ENCODE measurements at regions not wholly inside any gene's neighbourhood (a gene's known extent, or its start where the extent isn't known, plus 50 kb on each side); places are given as distances from the start of the nearest gene placed in this dataset.

DNA sequence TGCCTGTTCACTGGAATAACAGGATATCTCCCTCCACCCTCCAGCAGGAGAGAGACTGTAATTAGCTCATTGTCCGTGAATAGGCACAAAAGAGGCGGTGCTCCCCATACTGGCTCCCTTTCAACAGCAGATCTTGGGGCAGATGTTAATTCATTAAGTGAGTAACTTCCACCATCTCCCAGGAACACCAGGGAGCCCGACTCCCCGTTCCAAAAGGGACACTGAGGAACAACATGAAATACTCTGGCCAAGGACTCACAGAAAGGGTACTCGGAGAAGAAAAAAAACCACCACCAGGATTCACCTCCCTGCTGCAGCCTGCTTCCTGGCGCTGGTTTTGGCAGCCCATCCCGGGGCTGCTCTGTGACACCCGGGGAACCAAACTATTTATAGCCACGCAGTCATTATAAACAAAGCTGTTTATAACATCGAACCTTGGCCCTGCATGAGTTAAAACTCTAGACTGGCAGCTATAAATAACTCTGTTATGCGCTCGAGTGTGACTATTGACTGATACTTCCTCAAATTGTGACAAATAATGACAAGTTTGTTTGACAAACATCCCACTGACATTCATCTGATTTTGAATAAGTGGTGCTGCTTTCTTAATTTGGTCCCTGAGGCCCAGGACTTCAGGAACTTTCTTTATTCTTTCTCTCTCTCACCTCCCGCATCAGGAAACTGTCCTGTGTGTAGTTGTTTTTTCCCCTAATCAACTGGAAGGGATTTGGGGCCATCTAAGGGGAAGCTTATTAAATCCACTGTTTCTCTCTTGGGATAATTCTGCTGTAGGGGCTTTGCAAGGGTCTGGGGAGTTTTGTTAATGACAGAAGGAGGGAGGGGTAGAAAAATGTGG is 521.6 kb downstream of the CD83 start:
- Histone ChIP-seq H3K27ac (ENCODE audit: insufficient read depth, low read length) (no peak overlapping the region), H3K27me3 (ENCODE audit: control insufficient read depth, insufficient read depth, low read length) (no peaks in the 10 kb centered on the region), H4K20me1 (ENCODE audit: control insufficient read depth, extremely low read depth, insufficient read depth, low read length) (no peaks in the 10 kb centered on the region), H3K4me3 (replicated peaks in 1 of 4; ENCODE audit: control extremely low read depth in 1 of 4, insufficient read depth in 1 of 4, low read depth in 3 of 4, low read length in 4 of 4) (peak overlapping the region in 3 of 4 experiments; percentile 10 to 34 (median 26)), H3K79me2 (ENCODE audit: control insufficient read depth, insufficient read depth, low read length) (no peaks in the 10 kb centered on the region), H3K36me3 (ENCODE audit: control insufficient read depth, insufficient read depth, low read length) (no peaks in the 10 kb centered on the region), H2AFZ (ENCODE audit: low read length) (peak overlapping the region; percentile 58), H3K4me1 (ENCODE audit: control insufficient read depth, extremely low read depth, insufficient read depth, low read length) (peaks cover 4% of the 10 kb centered on the region), H3K4me2 (ENCODE audit: extremely low read depth, insufficient read depth, low read length) (peak overlapping the region; percentile 79), H3K9ac (ENCODE audit: insufficient read depth, low read length) (peak overlapping the region; percentile 26), H3K9me3 (ENCODE audit: control insufficient read depth, insufficient read depth, low read depth, low read length) (no peaks in the 10 kb centered on the region)
- TF ChIP-seq, protein P1, sequence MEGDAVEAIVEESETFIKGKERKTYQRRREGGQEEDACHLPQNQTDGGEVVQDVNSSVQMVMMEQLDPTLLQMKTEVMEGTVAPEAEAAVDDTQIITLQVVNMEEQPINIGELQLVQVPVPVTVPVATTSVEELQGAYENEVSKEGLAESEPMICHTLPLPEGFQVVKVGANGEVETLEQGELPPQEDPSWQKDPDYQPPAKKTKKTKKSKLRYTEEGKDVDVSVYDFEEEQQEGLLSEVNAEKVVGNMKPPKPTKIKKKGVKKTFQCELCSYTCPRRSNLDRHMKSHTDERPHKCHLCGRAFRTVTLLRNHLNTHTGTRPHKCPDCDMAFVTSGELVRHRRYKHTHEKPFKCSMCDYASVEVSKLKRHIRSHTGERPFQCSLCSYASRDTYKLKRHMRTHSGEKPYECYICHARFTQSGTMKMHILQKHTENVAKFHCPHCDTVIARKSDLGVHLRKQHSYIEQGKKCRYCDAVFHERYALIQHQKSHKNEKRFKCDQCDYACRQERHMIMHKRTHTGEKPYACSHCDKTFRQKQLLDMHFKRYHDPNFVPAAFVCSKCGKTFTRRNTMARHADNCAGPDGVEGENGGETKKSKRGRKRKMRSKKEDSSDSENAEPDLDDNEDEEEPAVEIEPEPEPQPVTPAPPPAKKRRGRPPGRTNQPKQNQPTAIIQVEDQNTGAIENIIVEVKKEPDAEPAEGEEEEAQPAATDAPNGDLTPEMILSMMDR (conservative IDR thresholded peaks at IDR 0.05 in 1 of 2, IDR thresholded peaks at IDR 0.05 in 1 of 2; ENCODE audit: low read depth in 1 of 2, low read length in 2 of 2): peak; percentile 12 to 13
- TF ChIP-seq EZH2 (IDR thresholded peaks at IDR 0.05; ENCODE audit: low read length, missing control alignments): no peak
- peak; percentile 57 to 65 for DNase-seq (ENCODE audit: low read depth in 2 of 2)

- no peak overlapping the region for H3K4me2 ChIP-seq (ENCODE audit: extremely low read depth, insufficient read depth, low read length)
- no peak for DNase-seq (ENCODE audit: low read depth in 2 of 2)
- no peak overlapping the region for H3K9ac ChIP-seq (ENCODE audit: insufficient read depth, low read length)
- no peak overlapping the region for H3K4me3 ChIP-seq (replicated peaks in 1 of 4; ENCODE audit: control extremely low read depth in 1 of 4, insufficient read depth in 1 of 4, low read depth in 3 of 4, low read length in 4 of 4)
- no peaks in the 10 kb centered on the region for H3K27me3 ChIP-seq (ENCODE audit: control insufficient read depth, insufficient read depth, low read length)
- H3K9me3 ChIP-seq (ENCODE audit: control insufficient read depth, insufficient read depth, low read depth, low read length): no peaks in the 10 kb centered on the region
- no peak overlapping the region for H3K27ac ChIP-seq (ENCODE audit: insufficient read depth, low read length)
- H3K36me3 ChIP-seq (ENCODE audit: control insufficient read depth, insufficient read depth, low read length): no peaks in the 10 kb centered on the region
- peaks cover 4% of the 10 kb centered on the region for H3K4me1 ChIP-seq (ENCODE audit: control insufficient read depth, extremely low read depth, insufficient read depth, low read length)
- no peak for TF ChIP-seq EZH2 (IDR thresholded peaks at IDR 0.05; ENCODE audit: low read length, missing control alignments)
- TF ChIP-seq, protein P1 (conservative IDR thresholded peaks at IDR 0.05 in 1 of 2, IDR thresholded peaks at IDR 0.05 in 1 of 2; ENCODE audit: low read depth in 1 of 2, low read length in 2 of 2): no peak
- no peak overlapping the region for H2AFZ ChIP-seq (ENCODE audit: low read length)
- H3K79me2 ChIP-seq (ENCODE audit: control insufficient read depth, insufficient read depth, low read length): no peaks in the 10 kb centered on the region
- no peaks in the 10 kb centered on the region for H4K20me1 ChIP-seq (ENCODE audit: control insufficient read depth, extremely low read depth, insufficient read depth, low read length)
Measured at GRCh38 chr6:14639983-14640599, 522.5 kb downstream of the CD83 start.

GRCh38 chr6:14640631-14641030 is 523.1 kb downstream of the CD83 start:
- DNase-seq (ENCODE audit: low read depth in 2 of 2): no peak
- no peaks in the 10 kb centered on the region for H4K20me1 ChIP-seq (ENCODE audit: control insufficient read depth, extremely low read depth, insufficient read depth, low read length)

More at GRCh38 chr6:14640631-14641030, 523.1 kb downstream of the CD83 start:
- no peak overlapping the region for H3K4me2 ChIP-seq (ENCODE audit: extremely low read depth, insufficient read depth, low read length)
- no peaks in the 10 kb centered on the region for H3K79me2 ChIP-seq (ENCODE audit: control insufficient read depth, insufficient read depth, low read length)
- H3K4me1 ChIP-seq (ENCODE audit: control insufficient read depth, extremely low read depth, insufficient read depth, low read length): peaks cover 4% of the 10 kb centered on the region
- H2AFZ ChIP-seq (ENCODE audit: low read length): no peak overlapping the region
- no peak overlapping the region for H3K9ac ChIP-seq (ENCODE audit: insufficient read depth, low read length)
- H3K27me3 ChIP-seq (ENCODE audit: control insufficient read depth, insufficient read depth, low read length): no peaks in the 10 kb centered on the region
- no peaks in the 10 kb centered on the region for H3K9me3 ChIP-seq (ENCODE audit: control insufficient read depth, insufficient read depth, low read depth, low read length)
- H3K36me3 ChIP-seq (ENCODE audit: control insufficient read depth, insufficient read depth, low read length): no peaks in the 10 kb centered on the region
- no peak overlapping the region for H3K27ac ChIP-seq (ENCODE audit: insufficient read depth, low read length)
- no peak overlapping the region for H3K4me3 ChIP-seq (replicated peaks in 1 of 4; ENCODE audit: control extremely low read depth in 1 of 4, insufficient read depth in 1 of 4, low read depth in 3 of 4, low read length in 4 of 4)
- TF ChIP-seq, protein P1 (conservative IDR thresholded peaks at IDR 0.05 in 1 of 2, IDR thresholded peaks at IDR 0.05 in 1 of 2; ENCODE audit: low read depth in 1 of 2, low read length in 2 of 2): no peak
- TF ChIP-seq EZH2 (IDR thresholded peaks at IDR 0.05; ENCODE audit: low read length, missing control alignments): no peak
